GM23338 (cell line): ENCODE measurements at regions not wholly inside any gene's neighbourhood (a gene's known extent, or its start where the extent isn't known, plus 50 kb on each side); places are given as distances from the start of the nearest gene placed in this dataset.

Experiments used
- CTCF ChIP-seq, 2 experiments: fragments of 200-600 bp in 1 of 2; sonication (generic) in 1 of 2; conservative IDR thresholded peaks; 2 replicates each; pipeline versions ENCODE4 v1.5.1 to v1.6.1; 2016 to 2017; ENCODE audit warnings: antibody characterized with exemption in 2 of 2, low read depth in 2 of 2, mild to moderate bottlenecking in 2 of 2, moderate library complexity in 1 of 2
- EZH2 ChIP-seq: fragments of 200-600 bp; sonication (generic); IDR thresholded peaks from one replicate; pipeline ENCODE4 v1.8.0; 2017; ENCODE audit warnings: antibody characterized with exemption, mild to moderate bottlenecking, low read depth; ENCODE audit not compliant: unreplicated experiment
- EZH2phosphoT487 ChIP-seq: fragments of 200-600 bp; sonication (generic); IDR thresholded peaks from one replicate; pipeline ENCODE4 v1.8.1; 2018; ENCODE audit warnings: antibody characterized with exemption; ENCODE audit not compliant: unreplicated experiment
- POLR2AphosphoS5 ChIP-seq: IDR thresholded peaks from 2 replicates; pipeline ENCODE4 v1.6.1; 2016; ENCODE audit warnings: antibody characterized with exemption, low read depth
- REST ChIP-seq: IDR thresholded peaks from one replicate; pipeline ENCODE4 v1.6.1; 2018; ENCODE audit warnings: antibody characterized with exemption; ENCODE audit not compliant: unreplicated experiment
- STAT1 ChIP-seq: IDR thresholded peaks from one replicate; pipeline ENCODE4 v1.6.1; 2016; ENCODE audit warnings: antibody characterized with exemption; ENCODE audit not compliant: unreplicated experiment

- TF ChIP-seq CTCF (conservative IDR thresholded peaks at IDR 0.05; ENCODE audit: low read depth in 2 of 2) (no peak), REST (no peak), EZH2 (no peak), POLR2AphosphoS5 (no peak), EZH2phosphoT487 (no peak), STAT1 (no peak)
Measured at GRCh38 chr3:103613397-103614156, 1178.8 kb downstream of the ZPLD1 start.
